A673 (cell line): ENCODE measurements at regions not wholly inside any gene's neighbourhood (a gene's known extent, or its start where the extent isn't known, plus 50 kb on each side); places are given as distances from the start of the nearest gene placed in this dataset.

Experiments used
- EZH2 ChIP-seq: fragments of 200-600 bp; sonication (generic); IDR thresholded peaks from 2 replicates; pipeline ENCODE4 v1.6.1; 2017; ENCODE audit warnings: borderline replicate concordance, low read depth, mild to moderate bottlenecking, mixed read lengths, antibody characterized with exemption, low read length; ENCODE audit not compliant: poor library complexity, severe bottlenecking
- TF ChIP-seq, protein P1 (sequence below): fragments of 300-800, 200-600 bp; sonication (generic); conservative IDR thresholded peaks from 2 replicates; pipeline ENCODE4 v1.5.1; 2017; ENCODE audit warnings: low read depth, mild to moderate bottlenecking, antibody characterized with exemption, low read length, moderate library complexity, mixed read lengths

DNA sequence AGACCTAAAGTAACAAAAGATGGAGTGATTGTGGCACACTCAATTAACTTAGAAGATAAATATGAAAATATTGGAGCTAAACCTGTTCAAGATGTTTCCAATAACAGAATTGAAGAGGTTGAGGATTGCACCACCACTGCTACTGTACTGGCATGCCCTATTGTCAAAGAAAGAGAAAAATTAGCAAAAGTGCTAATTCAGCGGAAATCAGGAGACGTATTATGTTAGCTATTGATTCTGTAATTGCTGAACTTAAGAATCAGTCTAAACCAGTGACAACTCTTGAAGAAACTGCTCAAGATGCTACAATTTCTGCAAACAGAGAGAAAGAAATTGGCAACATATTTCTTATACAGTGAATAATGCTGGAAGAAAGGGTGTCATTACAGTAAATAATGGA is 754.4 kb downstream of the CDH18 start:
- TF ChIP-seq, protein P1, sequence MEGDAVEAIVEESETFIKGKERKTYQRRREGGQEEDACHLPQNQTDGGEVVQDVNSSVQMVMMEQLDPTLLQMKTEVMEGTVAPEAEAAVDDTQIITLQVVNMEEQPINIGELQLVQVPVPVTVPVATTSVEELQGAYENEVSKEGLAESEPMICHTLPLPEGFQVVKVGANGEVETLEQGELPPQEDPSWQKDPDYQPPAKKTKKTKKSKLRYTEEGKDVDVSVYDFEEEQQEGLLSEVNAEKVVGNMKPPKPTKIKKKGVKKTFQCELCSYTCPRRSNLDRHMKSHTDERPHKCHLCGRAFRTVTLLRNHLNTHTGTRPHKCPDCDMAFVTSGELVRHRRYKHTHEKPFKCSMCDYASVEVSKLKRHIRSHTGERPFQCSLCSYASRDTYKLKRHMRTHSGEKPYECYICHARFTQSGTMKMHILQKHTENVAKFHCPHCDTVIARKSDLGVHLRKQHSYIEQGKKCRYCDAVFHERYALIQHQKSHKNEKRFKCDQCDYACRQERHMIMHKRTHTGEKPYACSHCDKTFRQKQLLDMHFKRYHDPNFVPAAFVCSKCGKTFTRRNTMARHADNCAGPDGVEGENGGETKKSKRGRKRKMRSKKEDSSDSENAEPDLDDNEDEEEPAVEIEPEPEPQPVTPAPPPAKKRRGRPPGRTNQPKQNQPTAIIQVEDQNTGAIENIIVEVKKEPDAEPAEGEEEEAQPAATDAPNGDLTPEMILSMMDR, result no peak
- no peak for TF ChIP-seq EZH2
